AG04449 (cell line): ENCODE measurements at regions not wholly inside any gene's neighbourhood (a gene's known extent, or its start where the extent isn't known, plus 50 kb on each side); places are given as distances from the start of the nearest gene placed in this dataset.

Experiments used
- CTCF ChIA-PET: fragments of 350-600 bp; formaldehyde crosslinking; extraction: SDS; loops from one replicate; lab custom pipeline; 2021; ENCODE audit warnings: antibody characterized with exemption; lab: Yijun Ruan, JAX
- POLR2A ChIA-PET: fragments of 400-600, 350-600 bp; formaldehyde crosslinking; extraction: SDS; loops from one replicate; lab custom pipeline; 2020; ENCODE audit warnings: antibody characterized with exemption, inconsistent platforms; lab: Yijun Ruan, JAX
- DNase-seq: peaks from one replicate; pipeline ENCODE4 v3.0.0-alpha.2; 2010; ENCODE audit warnings: low read depth, low spot score
- H3K4me3 ChIP-seq: 2 replicates; pipeline ENCODE4 v1.5.1; 2011; ENCODE audit warnings: low read depth, mild to moderate bottlenecking, control low read depth, low read length
- TF ChIP-seq, protein P1 (sequence below): IDR thresholded peaks from one replicate; pipeline ENCODE4 v1.5.1; 2011; ENCODE audit warnings: mild to moderate bottlenecking, moderate library complexity, low read length, control low read depth, inconsistent platforms; ENCODE audit not compliant: insufficient read depth; ENCODE audit errors: missing control alignments

DNA sequence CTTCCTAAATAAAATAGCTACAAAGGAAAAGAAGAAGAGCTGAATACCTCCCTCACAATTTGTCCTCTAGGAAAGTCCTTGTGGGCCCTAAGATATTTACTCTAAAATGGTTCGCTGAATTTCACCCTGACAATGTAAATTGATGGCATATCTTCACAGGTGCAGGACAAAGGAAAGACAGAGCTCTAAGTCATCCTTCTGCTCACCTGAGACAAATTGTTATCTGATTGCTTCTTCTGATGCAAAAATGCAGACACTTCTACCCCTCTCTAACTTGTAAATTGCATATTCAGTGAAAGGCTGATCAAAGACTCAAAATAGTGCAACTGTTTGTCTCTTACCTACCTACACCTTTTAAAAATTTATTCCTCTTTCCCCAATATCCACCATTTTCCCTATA is 747.2 kb upstream of the PRR20A start:
- POLR2A ChIA-PET: no interaction called here
- H3K4me3 ChIP-seq: no peak overlapping the region
- CTCF ChIA-PET: no interaction called here
- DNase-seq: no peak
- TF ChIP-seq, protein P1, sequence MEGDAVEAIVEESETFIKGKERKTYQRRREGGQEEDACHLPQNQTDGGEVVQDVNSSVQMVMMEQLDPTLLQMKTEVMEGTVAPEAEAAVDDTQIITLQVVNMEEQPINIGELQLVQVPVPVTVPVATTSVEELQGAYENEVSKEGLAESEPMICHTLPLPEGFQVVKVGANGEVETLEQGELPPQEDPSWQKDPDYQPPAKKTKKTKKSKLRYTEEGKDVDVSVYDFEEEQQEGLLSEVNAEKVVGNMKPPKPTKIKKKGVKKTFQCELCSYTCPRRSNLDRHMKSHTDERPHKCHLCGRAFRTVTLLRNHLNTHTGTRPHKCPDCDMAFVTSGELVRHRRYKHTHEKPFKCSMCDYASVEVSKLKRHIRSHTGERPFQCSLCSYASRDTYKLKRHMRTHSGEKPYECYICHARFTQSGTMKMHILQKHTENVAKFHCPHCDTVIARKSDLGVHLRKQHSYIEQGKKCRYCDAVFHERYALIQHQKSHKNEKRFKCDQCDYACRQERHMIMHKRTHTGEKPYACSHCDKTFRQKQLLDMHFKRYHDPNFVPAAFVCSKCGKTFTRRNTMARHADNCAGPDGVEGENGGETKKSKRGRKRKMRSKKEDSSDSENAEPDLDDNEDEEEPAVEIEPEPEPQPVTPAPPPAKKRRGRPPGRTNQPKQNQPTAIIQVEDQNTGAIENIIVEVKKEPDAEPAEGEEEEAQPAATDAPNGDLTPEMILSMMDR: no peak

DNA sequence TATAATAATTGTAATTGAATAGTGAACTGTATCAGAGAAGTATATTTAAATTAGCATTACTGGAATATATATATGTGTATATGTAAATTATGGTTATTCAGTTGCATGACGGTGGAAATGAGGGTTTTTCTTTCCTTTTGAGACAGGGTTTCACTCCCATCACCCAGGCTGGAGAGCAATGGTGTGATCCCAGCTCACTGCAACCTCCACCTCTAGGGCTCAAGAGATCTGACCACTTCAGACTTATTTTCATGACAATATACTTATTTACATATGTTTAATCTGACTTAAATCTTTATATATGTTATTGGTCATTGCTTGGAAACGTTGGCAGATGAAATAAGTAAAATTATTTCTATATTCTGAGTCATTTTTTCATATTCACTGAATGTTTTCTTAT is 744.4 kb upstream of the PRR20A start:
- TF ChIP-seq, protein P1: no peak
- H3K4me3 ChIP-seq: no peak overlapping the region
- no peak for DNase-seq
- ChIA-PET CTCF (no interaction called here), POLR2A (no interaction called here)

DNA sequence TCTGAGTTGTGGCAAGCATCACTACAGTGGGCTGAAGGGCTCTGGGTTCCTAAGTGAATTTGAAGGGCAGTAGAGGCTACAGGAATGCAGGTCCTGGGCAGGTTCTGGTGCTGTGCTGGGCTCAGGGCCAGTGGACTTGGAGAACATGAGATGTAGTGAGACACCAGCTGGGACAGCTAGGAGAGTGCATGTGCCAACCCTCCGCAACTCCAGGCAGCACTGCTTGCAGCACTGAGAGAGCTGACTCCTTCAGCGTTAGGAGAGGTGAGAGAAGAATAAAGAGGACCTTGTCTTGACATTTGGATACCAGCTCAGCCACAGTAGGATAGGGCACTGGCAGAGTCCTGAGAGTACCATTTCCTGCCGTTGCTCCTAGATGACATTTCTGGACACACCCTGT is 739.9 kb upstream of the PRR20A start:
- TF ChIP-seq, protein P1: no peak
- no peak overlapping the region for H3K4me3 ChIP-seq
- ChIA-PET POLR2A (no interaction called here), CTCF (no interaction called here)
- no peak for DNase-seq

DNA sequence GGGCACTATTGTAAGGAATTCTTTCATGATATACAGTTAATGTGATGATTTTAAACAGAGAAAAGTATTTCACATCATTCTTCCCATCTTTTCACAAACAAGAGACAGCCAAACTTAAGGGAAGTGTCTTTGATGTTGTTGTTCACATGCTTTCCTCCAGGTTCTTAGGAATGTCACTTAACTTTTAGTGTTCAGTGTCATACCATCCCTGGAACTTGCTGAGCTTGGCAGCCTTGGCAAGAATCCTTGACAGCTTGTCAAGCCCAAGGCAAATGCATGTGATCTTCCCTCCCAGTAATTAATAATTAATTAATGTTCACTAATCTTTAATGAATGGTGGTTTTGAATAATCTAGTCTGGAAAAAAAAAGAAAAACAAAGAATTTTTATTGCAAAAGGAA is 727.9 kb upstream of the PRR20A start:
- CTCF ChIA-PET: no interaction called here
- POLR2A ChIA-PET: no interaction called here

DNA sequence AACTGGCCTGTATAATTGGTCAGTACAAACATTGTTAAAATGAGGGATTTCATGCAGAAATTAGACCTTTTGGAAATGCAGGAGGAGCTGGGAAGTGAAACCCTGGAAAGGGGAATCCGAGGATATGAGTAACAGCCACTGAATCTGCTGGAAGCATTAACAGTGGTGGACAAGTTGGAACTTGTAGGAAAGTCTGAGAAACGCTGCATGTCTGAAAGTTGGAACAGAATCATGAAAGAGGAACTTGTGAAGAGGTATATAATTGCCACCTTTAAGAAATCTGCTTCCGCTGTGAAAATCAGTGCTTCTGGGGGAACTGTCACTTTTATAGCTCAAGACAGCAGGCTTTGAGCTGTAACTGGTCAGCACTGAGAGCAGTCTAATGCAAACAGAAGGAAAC is 716.5 kb upstream of the PRR20A start:
- DNase-seq: no peak
- CTCF ChIA-PET: no interaction called here
- TF ChIP-seq, protein P1: no peak
- H3K4me3 ChIP-seq: no peak overlapping the region
- POLR2A ChIA-PET: no interaction called here

More for the DNA sequence above, 727.9 kb upstream of the PRR20A start:
- H3K4me3 ChIP-seq: no peak overlapping the region
- DNase-seq: no peak
- TF ChIP-seq, protein P1: no peak

DNA sequence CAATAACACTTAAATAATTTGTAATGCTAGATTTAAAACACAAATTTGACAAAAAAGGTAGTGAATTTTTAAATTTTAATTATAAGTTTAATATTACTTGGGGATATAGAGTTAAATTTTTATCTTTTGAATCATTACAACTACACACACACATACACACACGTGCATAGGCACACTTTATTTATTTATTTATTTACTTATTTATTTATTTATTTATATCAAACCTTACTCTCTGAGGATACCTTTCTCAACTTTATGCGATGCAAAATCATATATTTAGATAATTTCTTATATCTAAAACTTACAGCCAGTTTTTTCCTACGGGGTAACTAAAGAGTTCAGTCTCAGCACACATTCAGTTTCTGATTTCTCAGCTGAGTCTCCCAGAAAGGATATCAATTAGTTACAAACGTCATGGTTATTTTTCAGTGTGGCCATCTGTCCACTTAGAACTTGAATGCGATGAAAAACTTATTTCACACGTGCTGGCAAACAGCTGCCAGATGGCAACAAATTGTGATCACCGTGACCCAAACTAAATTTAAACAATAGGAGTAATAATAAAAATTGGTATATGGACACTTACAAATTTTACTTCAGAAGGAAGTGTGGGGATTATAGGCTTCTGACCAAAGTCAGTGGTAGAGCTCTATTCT is 683.1 kb upstream of the PRR20A start:
- TF ChIP-seq, protein P1: no peak
- no peak overlapping the region for H3K4me3 ChIP-seq
- ChIA-PET POLR2A (no interaction called here), CTCF (no interaction called here)
- no peak for DNase-seq
